Ishikawa (cell line): ENCODE measurements at regions not wholly inside any gene's neighbourhood (a gene's known extent, or its start where the extent isn't known, plus 50 kb on each side); places are given as distances from the start of the nearest gene placed in this dataset.

Experiments
- CEBPB ChIP-seq: IDR thresholded peaks from 2 replicates; pipeline ENCODE4 v1.6.1; 2012
- CREB1 ChIP-seq: IDR thresholded peaks from 2 replicates; pipeline ENCODE4 v1.6.1; 2012; ENCODE audit warnings: low read depth
- EGR1 ChIP-seq: IDR thresholded peaks from 2 replicates; pipeline ENCODE4 v1.6.1; 2012
- EP300 ChIP-seq: IDR thresholded peaks from 2 replicates; pipeline ENCODE4 v1.6.1; 2012; ENCODE audit warnings: borderline replicate concordance
- FOXM1 ChIP-seq: IDR thresholded peaks from 2 replicates; pipeline ENCODE4 v1.6.1; 2012; ENCODE audit warnings: low read depth, borderline replicate concordance
- MAX ChIP-seq: IDR thresholded peaks from 2 replicates; pipeline ENCODE4 v1.6.1; 2012
- NFIC ChIP-seq: IDR thresholded peaks from 2 replicates; pipeline ENCODE4 v1.6.1; 2012
- RAD21 ChIP-seq: IDR thresholded peaks from 2 replicates; pipeline ENCODE4 v1.6.1; 2012; ENCODE audit warnings: low read depth
- REST ChIP-seq: IDR thresholded peaks from 2 replicates; pipeline ENCODE4 v1.6.1; 2012; ENCODE audit warnings: low read depth, mild to moderate bottlenecking
- TAF1 ChIP-seq: IDR thresholded peaks from 2 replicates; pipeline ENCODE4 v1.6.1; 2012; ENCODE audit warnings: low read depth, mild to moderate bottlenecking
- TCF12 ChIP-seq: IDR thresholded peaks from 2 replicates; pipeline ENCODE4 v1.6.1; 2012; ENCODE audit warnings: low read depth
- TEAD4 ChIP-seq: IDR thresholded peaks from 2 replicates; pipeline ENCODE4 v1.6.1; 2012
- USF1 ChIP-seq: IDR thresholded peaks from 2 replicates; pipeline ENCODE4 v1.6.1; 2012
- YY1 ChIP-seq: IDR thresholded peaks from 2 replicates; pipeline ENCODE4 v1.6.1; 2012; ENCODE audit warnings: low read depth
- ZBTB7A ChIP-seq: IDR thresholded peaks from 2 replicates; pipeline ENCODE4 v1.6.1; 2012; ENCODE audit warnings: low read depth

- no peak for TF ChIP-seq MAX
- TF ChIP-seq TEAD4, result no peak
- no peak for TF ChIP-seq YY1
- no peak for TF ChIP-seq FOXM1
- TF ChIP-seq RAD21, result no peak
- TF ChIP-seq USF1, result no peak
- no peak for TF ChIP-seq CEBPB
- TF ChIP-seq EGR1, result no peak
Observed at GRCh38 chr3:159417761-159418160, 570.9 kb upstream of the IL12A start.

- TF ChIP-seq YY1 (no peak), CEBPB (no peak), EGR1 (no peak), REST (no peak), USF1 (no peak), CREB1 (no peak), MAX (no peak), RAD21 (no peak)
Observed at GRCh38 chr3:159418571-159419526, 569.8 kb upstream of the IL12A start.

GRCh38 chr3:159429702-159430101 is 558.9 kb upstream of the IL12A start:
- no peak for TF ChIP-seq TAF1
- no peak for TF ChIP-seq NFIC
- TF ChIP-seq RAD21, result no peak
- TF ChIP-seq YY1, result no peak
- no peak for TF ChIP-seq CREB1
- no peak for TF ChIP-seq MAX
- TF ChIP-seq REST, result no peak
- no peak for TF ChIP-seq FOXM1

- TF ChIP-seq CEBPB (no peak), TAF1 (no peak), EGR1 (no peak), EP300 (no peak), MAX (no peak)
Observed at GRCh38 chr3:159432682-159433340, 555.8 kb upstream of the IL12A start.

- TF ChIP-seq MAX (no peak), TEAD4 (no peak), NFIC (no peak), EP300 (no peak), TCF12 (no peak), REST (no peak), FOXM1 (no peak), RAD21 (no peak), EGR1 (no peak), CEBPB (no peak), TAF1 (no peak), YY1 (no peak), USF1 (no peak), CREB1 (no peak), ZBTB7A (no peak)
Observed at GRCh38 chr3:159439346-159439745, 549.3 kb upstream of the IL12A start.
